ENCODE measurements at regions not wholly inside any gene's neighbourhood (a gene's known extent, or its start where the extent isn't known, plus 50 kb on each side); places are given as distances from the start of the nearest gene placed in this dataset.

GRCh38 chr1:118578276-118578675 is 393.2 kb upstream of the SPAG17 start:
- TF ChIP-seq CTCF (IDR thresholded peaks at IDR 0.05) (no peak), EP300 (IDR thresholded peaks at IDR 0.05) (no peak)
